SK-N-SH (cell line): ENCODE measurements at regions not wholly inside any gene's neighbourhood (a gene's known extent, or its start where the extent isn't known, plus 50 kb on each side); places are given as distances from the start of the nearest gene placed in this dataset.

Source experiments
- CTCF ChIA-PET: fragments of 300-600, 350-600 bp; formaldehyde crosslinking; extraction: SDS; loops from one replicate; lab custom pipeline; 2021; lab: Yijun Ruan, JAX
- POLR2A ChIA-PET: fragments of 350-600 bp; sonication (Branson Sonifier 250); formaldehyde crosslinking; extraction: SDS; loops from one replicate; lab custom pipeline; 2020; ENCODE audit warnings: antibody characterized with exemption, inconsistent platforms; lab: Yijun Ruan, JAX
- DNase-seq: peaks from one replicate; pipeline ENCODE4 v3.0.0; 2012
- H2AFZ ChIP-seq: fragments of 200-600 bp; sonication (generic); 2 replicates; pipeline ENCODE4 v1.8.1; 2016; ENCODE audit warnings: antibody characterized with exemption, mild to moderate bottlenecking, low read depth
- H3F3A ChIP-seq: fragments of 200-600 bp; sonication (generic); replicated peaks from 2 replicates; pipeline ENCODE3; 2016; ENCODE audit warnings: antibody characterized with exemption, mild to moderate bottlenecking; ENCODE audit not compliant: insufficient read depth
- H3K27ac ChIP-seq, 2 experiments: fragments of 200-500 bp in 1 of 2; fragments of 200-600 bp in 1 of 2; sonication (Bioruptor generic) in 1 of 2; sonication (generic), shearing (Covaris generic) in 1 of 2; 2 replicates each; pipeline versions ENCODE4 v1.5.1 to v1.6.1; 2014 to 2016; ENCODE audit warnings: low read depth in 2 of 2, inconsistent platforms in 1 of 2, low read length in 1 of 2, mild to moderate bottlenecking in 1 of 2, mixed read lengths in 1 of 2
- H3K27me3 ChIP-seq: fragments of 200-600 bp; sonication (generic), shearing (Covaris generic); 2 replicates; pipeline ENCODE4 v1.6.1; 2016; ENCODE audit warnings: mixed run types; ENCODE audit not compliant: insufficient read depth
- H3K36me3 ChIP-seq, 2 experiments: fragments of 200-500 bp in 1 of 2; fragments of 200-600 bp in 1 of 2; sonication (Bioruptor generic) in 1 of 2; sonication (generic) in 1 of 2; replicated peaks in 1 of 2; 2 replicates each; pipeline versions ENCODE3 to v1.5.1; 2014 to 2016; ENCODE audit warnings: low read length in 1 of 2, mild to moderate bottlenecking in 1 of 2; ENCODE audit not compliant: insufficient read depth in 2 of 2, control insufficient read depth in 1 of 2
- H3K4me1 ChIP-seq, 2 experiments: fragments of 200-500 bp in 1 of 2; fragments of 200-600 bp in 1 of 2; sonication (Bioruptor generic) in 1 of 2; sonication (generic), shearing (Covaris generic) in 1 of 2; 2 replicates each; pipeline versions ENCODE4 v1.5.1 to v1.6.1; 2014 to 2016; ENCODE audit warnings: low read depth in 1 of 2, low read length in 1 of 2, mixed run types in 1 of 2; ENCODE audit not compliant: insufficient read depth in 2 of 2, control insufficient read depth in 1 of 2
- H3K4me2 ChIP-seq: fragments of 200-600 bp; sonication (generic), shearing (Covaris generic); 2 replicates; pipeline ENCODE4 v1.6.1; 2017; ENCODE audit warnings: mixed run types
- H3K4me3 ChIP-seq, 2 experiments: fragments of 200-500 bp in 1 of 2; fragments of 200-600 bp in 1 of 2; sonication (Bioruptor generic) in 1 of 2; sonication (generic), shearing (Covaris generic) in 1 of 2; 2 replicates each; pipeline versions ENCODE4 v1.5.1 to v1.8.1; 2014 to 2016; ENCODE audit warnings: low read depth in 2 of 2, inconsistent platforms in 1 of 2, low read length in 1 of 2, mild to moderate bottlenecking in 1 of 2, mixed read lengths in 1 of 2, moderate library complexity in 1 of 2
- H3K79me2 ChIP-seq: fragments of 200-600 bp; sonication (generic); 2 replicates; pipeline ENCODE4 v1.8.1; 2017; ENCODE audit warnings: mild to moderate bottlenecking; ENCODE audit not compliant: insufficient read depth
- H3K9ac ChIP-seq: fragments of 200-600 bp; sonication (generic); 2 replicates; pipeline ENCODE4 v1.6.1; 2017; ENCODE audit warnings: mixed run types
- H3K9me2 ChIP-seq: fragments of 200-600 bp; sonication (generic); 2 replicates; pipeline ENCODE4 v1.6.1; 2017; ENCODE audit warnings: mixed run types
- H3K9me3 ChIP-seq: fragments of 200-600 bp; sonication (generic); 2 replicates; pipeline ENCODE4 v1.6.1; 2017; ENCODE audit warnings: mixed run types, mild to moderate bottlenecking, moderate library complexity
- H4K20me1 ChIP-seq: fragments of 200-600 bp; sonication (generic); 2 replicates; pipeline ENCODE4 v1.6.1; 2017; ENCODE audit warnings: mild to moderate bottlenecking, mixed run types; ENCODE audit not compliant: insufficient read depth
- FOSL2 ChIP-seq: IDR thresholded peaks from 2 replicates; pipeline ENCODE4 v1.4.0; 2012; ENCODE audit warnings: low read depth, mild to moderate bottlenecking, moderate library complexity, borderline replicate concordance
- FOXJ3 ChIP-seq: sonication (generic); formaldehyde crosslinking; IDR thresholded peaks from 2 replicates; pipeline ENCODE4 v1.5.1; 2020; ENCODE audit warnings: mild to moderate bottlenecking, missing genetic modification reagents
- GATA2 ChIP-seq: sonication (generic); formaldehyde crosslinking; IDR thresholded peaks from 2 replicates; pipeline ENCODE4 v1.5.0; 2020; ENCODE audit warnings: mild to moderate bottlenecking, missing genetic modification reagents
- JUND ChIP-seq: IDR thresholded peaks from 2 replicates; pipeline ENCODE4 v1.4.0; 2012
- MEF2A ChIP-seq: IDR thresholded peaks from 2 replicates; pipeline ENCODE4 v1.4.0; 2012; ENCODE audit warnings: low read depth, borderline replicate concordance
- NFIC ChIP-seq: IDR thresholded peaks from 2 replicates; pipeline ENCODE4 v1.4.0; 2012; ENCODE audit warnings: borderline replicate concordance
- NRF1 ChIP-seq: IDR thresholded peaks from 2 replicates; pipeline ENCODE4 v1.6.1; 2012; ENCODE audit warnings: low read depth, mild to moderate bottlenecking, low read length
- POLR2AphosphoS5 ChIP-seq: IDR thresholded peaks from 2 replicates; pipeline ENCODE4 v1.6.1; 2012; ENCODE audit warnings: low read depth, low read length
- REST ChIP-seq: IDR thresholded peaks from 2 replicates; pipeline ENCODE4 v1.6.1; 2012; ENCODE audit warnings: mild to moderate bottlenecking, low read depth, low read length, moderate library complexity
- RFX5 ChIP-seq: IDR thresholded peaks from 2 replicates; pipeline ENCODE4 v1.6.1; 2012; ENCODE audit warnings: mild to moderate bottlenecking, improper control_type of control experiment, low read length
- TEAD4 ChIP-seq: IDR thresholded peaks from 2 replicates; pipeline ENCODE4 v1.4.0; 2012; ENCODE audit warnings: mild to moderate bottlenecking, borderline replicate concordance; ENCODE audit not compliant: insufficient read depth
- YY1 ChIP-seq: IDR thresholded peaks from 2 replicates; pipeline ENCODE4 v1.4.0; 2012; ENCODE audit warnings: low read depth, mild to moderate bottlenecking
- WGBS: methylation state at CpG from one replicate; pipeline ENCODE4 v1.1.6; 2017; ENCODE audit warnings: low lambda C conversion rate; 5-methylcytosine and 5-hydroxymethylcytosine counted together

- no peak for DNase-seq
- H3K27me3 ChIP-seq = no peaks in the 10 kb centered on the region; the same call in 1 of the 2 replicates
- no peaks in the 10 kb centered on the region for H3K9me3 ChIP-seq
- no peaks in the 10 kb centered on the region for H4K20me1 ChIP-seq
- ChIA-PET CTCF (no interaction called here), POLR2A (no interaction called here)
- H3K36me3 ChIP-seq = no peaks in the 10 kb centered on the region
- H3K4me2 ChIP-seq = no peak overlapping the region
- no peaks in the 10 kb centered on the region for H3F3A ChIP-seq
- TF ChIP-seq NRF1 (no peak), NFIC (no peak), POLR2AphosphoS5 (no peak), REST (no peak), GATA2 (CRISPR knock-in tag) (no peak), MEF2A (no peak)
- H3K79me2 ChIP-seq = no peaks in the 10 kb centered on the region
- H3K4me1 ChIP-seq = no peaks in the 10 kb centered on the region; a peak in 1 of 4 replicates
- 26% methylated on average over 3 of the region's 4 CpGs for WGBS
- H3K4me3 ChIP-seq = no peak overlapping the region
- H3K9me2 ChIP-seq = no peaks in the 10 kb centered on the region
- H3K9ac ChIP-seq = no peak overlapping the region
- no peak overlapping the region for H3K27ac ChIP-seq
- no peak overlapping the region for H2AFZ ChIP-seq
Measured at GRCh38 chr20:30610751-30611150, 646.7 kb upstream of the DEFB115 start.

- Histone ChIP-seq H3K9ac (no peak overlapping the region), H3K27me3 (no peaks in the 10 kb centered on the region; the same call in 1 of the 2 replicates), H3K36me3 (no peaks in the 10 kb centered on the region), H3K4me1 (no peaks in the 10 kb centered on the region; a peak in 1 of 4 replicates), H2AFZ (no peak overlapping the region), H3K9me2 (no peaks in the 10 kb centered on the region), H3K9me3 (no peaks in the 10 kb centered on the region), H4K20me1 (no peaks in the 10 kb centered on the region), H3K4me3 (no peak overlapping the region), H3F3A (no peaks in the 10 kb centered on the region), H3K79me2 (no peaks in the 10 kb centered on the region), H3K4me2 (no peak overlapping the region), H3K27ac (no peak overlapping the region)
- ChIA-PET POLR2A (no interaction called here), CTCF (no interaction called here)
- no peak for DNase-seq
- 28% methylated on average over 13 of the region's 15 CpGs for WGBS
- no peak for TF ChIP-seq FOSL2
- no peak for TF ChIP-seq YY1
- no peak for TF ChIP-seq FOXJ3 (CRISPR knock-in tag)
- TF ChIP-seq TEAD4 = no peak
- TF ChIP-seq JUND = no peak
- no peak for TF ChIP-seq RFX5
Measured at GRCh38 chr20:30611239-30611984, 646.1 kb upstream of the DEFB115 start.
